Activated T-helper 2 cell treated with anti-CD3 and anti-CD28 coated beads, Interferon-gamma antibody, Interleukin-2, Interleukin-4, amounts not matched to agents 10 μg/mL and 5 μg/mL and 100 μg/mL, durations not matched to agents 14 hours and 24 hours and 36 hours (primary cell): ENCODE measurements at regions not wholly inside any gene's neighbourhood (a gene's known extent, or its start where the extent isn't known, plus 50 kb on each side); places are given as distances from the start of the nearest gene placed in this dataset.

Experiments used
- DNase-seq: peaks from one replicate; pipeline ENCODE4 v3.0.0; 2021; ENCODE audit warnings: low spot score
- H3K27ac Mint-ChIP-seq: one replicate; pipeline ENCODE4 v1.8.0; 2021; ENCODE audit warnings: mixed read lengths
- H3K27me3 Mint-ChIP-seq: one replicate; pipeline ENCODE4 v1.8.0; 2021; ENCODE audit warnings: low read depth, mixed read lengths
- H3K36me3 Mint-ChIP-seq: one replicate; pipeline ENCODE4 v1.8.0; 2021; ENCODE audit warnings: low read depth, mixed read lengths
- H3K4me1 Mint-ChIP-seq: one replicate; pipeline ENCODE4 v1.8.0; 2021; ENCODE audit warnings: low read depth, mixed read lengths
- H3K4me3 Mint-ChIP-seq: one replicate; pipeline ENCODE4 v1.8.0; 2021; ENCODE audit warnings: low read depth, mild to moderate bottlenecking, moderate library complexity, mixed read lengths
- H3K9me3 Mint-ChIP-seq: one replicate; pipeline ENCODE4 v1.8.0; 2021; ENCODE audit warnings: mixed read lengths
- intact Hi-C: fragments of 100-400 bp; cut with micrococcal nuclease; formaldehyde crosslinking; loops from one replicate; pipeline ENCODE4 v1.15.1; 2023

GRCh38 chr22:49270595-49271368, 556.9 kb downstream of the BRD1 start:
- no peak for DNase-seq
- intact Hi-C loops: no loop called here
- no peaks in the 10 kb centered on the region for H3K4me1 Mint-ChIP-seq
- H3K27ac Mint-ChIP-seq: no peak overlapping the region
- H3K27me3 Mint-ChIP-seq: peaks cover 8% of the 10 kb centered on the region
- H3K9me3 Mint-ChIP-seq: no peaks in the 10 kb centered on the region
- H3K36me3 Mint-ChIP-seq: no peaks in the 10 kb centered on the region
- H3K4me3 Mint-ChIP-seq: no peak overlapping the region

- H3K9me3 Mint-ChIP-seq: no peaks in the 10 kb centered on the region
- H3K4me3 Mint-ChIP-seq: no peak overlapping the region
- H3K4me1 Mint-ChIP-seq: no peaks in the 10 kb centered on the region
- no peak overlapping the region for H3K27ac Mint-ChIP-seq
- DNase-seq: no peak
- no peaks in the 10 kb centered on the region for H3K36me3 Mint-ChIP-seq
- intact Hi-C loops: no loop called here
- peaks cover 8% of the 10 kb centered on the region for H3K27me3 Mint-ChIP-seq
Measured at GRCh38 chr22:49269928-49270327, 557.7 kb downstream of the BRD1 start.

GRCh38 chr22:49269371-49269770, 558.3 kb downstream of the BRD1 start:
- Mint-ChIP-seq H3K4me3 (no peak overlapping the region), H3K9me3 (no peaks in the 10 kb centered on the region), H3K36me3 (no peaks in the 10 kb centered on the region), H3K27me3 (peaks cover 8% of the 10 kb centered on the region), H3K27ac (no peak overlapping the region), H3K4me1 (no peaks in the 10 kb centered on the region)
- no peak for DNase-seq
- intact Hi-C loops: no loop called here

GRCh38 chr22:49268924-49269323, 558.7 kb downstream of the BRD1 start:
- DNase-seq: no peak
- Mint-ChIP-seq H3K36me3 (no peaks in the 10 kb centered on the region), H3K4me3 (no peak overlapping the region), H3K27ac (no peak overlapping the region), H3K27me3 (peaks cover 8% of the 10 kb centered on the region), H3K4me1 (no peaks in the 10 kb centered on the region), H3K9me3 (no peaks in the 10 kb centered on the region)
- intact Hi-C loops: no loop called here

GRCh38 chr22:49267996-49268395, 559.7 kb downstream of the BRD1 start:
- no peaks in the 10 kb centered on the region for H3K36me3 Mint-ChIP-seq
- no peak for DNase-seq
- intact Hi-C loops: no loop called here
- H3K27ac Mint-ChIP-seq: no peak overlapping the region
- peaks cover 8% of the 10 kb centered on the region for H3K27me3 Mint-ChIP-seq
- no peaks in the 10 kb centered on the region for H3K9me3 Mint-ChIP-seq
- no peaks in the 10 kb centered on the region for H3K4me1 Mint-ChIP-seq
- no peak overlapping the region for H3K4me3 Mint-ChIP-seq

- intact Hi-C loops: no loop called here
- H3K9me3 Mint-ChIP-seq: no peaks in the 10 kb centered on the region
- no peaks in the 10 kb centered on the region for H3K36me3 Mint-ChIP-seq
- no peaks in the 10 kb centered on the region for H3K4me1 Mint-ChIP-seq
- H3K4me3 Mint-ChIP-seq: no peak overlapping the region
- peaks cover 8% of the 10 kb centered on the region for H3K27me3 Mint-ChIP-seq
- no peak for DNase-seq
- no peak overlapping the region for H3K27ac Mint-ChIP-seq
Measured at GRCh38 chr22:49266561-49267519, 560.8 kb downstream of the BRD1 start.

GRCh38 chr22:49264696-49265095, 563.0 kb downstream of the BRD1 start:
- H3K27me3 Mint-ChIP-seq: peaks cover 4% of the 10 kb centered on the region
- H3K27ac Mint-ChIP-seq: no peak overlapping the region
- no peak overlapping the region for H3K4me3 Mint-ChIP-seq
- no peaks in the 10 kb centered on the region for H3K36me3 Mint-ChIP-seq
- H3K9me3 Mint-ChIP-seq: no peaks in the 10 kb centered on the region
- H3K4me1 Mint-ChIP-seq: no peaks in the 10 kb centered on the region
- no peak for DNase-seq
- intact Hi-C loops: no loop called here

GRCh38 chr22:49263101-49263500, 564.6 kb downstream of the BRD1 start:
- Mint-ChIP-seq H3K27me3 (no peaks in the 10 kb centered on the region), H3K9me3 (no peaks in the 10 kb centered on the region), H3K4me1 (no peaks in the 10 kb centered on the region), H3K27ac (no peak overlapping the region), H3K36me3 (no peaks in the 10 kb centered on the region), H3K4me3 (no peak overlapping the region)
- intact Hi-C loops: no loop called here
- no peak for DNase-seq

GRCh38 chr22:49262167-49262566, 565.5 kb downstream of the BRD1 start:
- no peak for DNase-seq
- intact Hi-C loops: no loop called here
- H3K27me3 Mint-ChIP-seq: no peaks in the 10 kb centered on the region
- no peak overlapping the region for H3K27ac Mint-ChIP-seq
- H3K4me3 Mint-ChIP-seq: no peak overlapping the region
- no peaks in the 10 kb centered on the region for H3K9me3 Mint-ChIP-seq
- H3K4me1 Mint-ChIP-seq: no peaks in the 10 kb centered on the region
- no peaks in the 10 kb centered on the region for H3K36me3 Mint-ChIP-seq

GRCh38 chr22:49261616-49262015, 566.1 kb downstream of the BRD1 start:
- intact Hi-C loops: no loop called here
- no peaks in the 10 kb centered on the region for H3K36me3 Mint-ChIP-seq
- no peak overlapping the region for H3K27ac Mint-ChIP-seq
- H3K4me3 Mint-ChIP-seq: no peak overlapping the region
- no peaks in the 10 kb centered on the region for H3K9me3 Mint-ChIP-seq
- no peak for DNase-seq
- H3K27me3 Mint-ChIP-seq: no peaks in the 10 kb centered on the region
- no peaks in the 10 kb centered on the region for H3K4me1 Mint-ChIP-seq

GRCh38 chr22:49260681-49261580, 566.7 kb downstream of the BRD1 start:
- intact Hi-C loops: no loop called here
- Mint-ChIP-seq H3K27me3 (no peaks in the 10 kb centered on the region), H3K4me1 (no peaks in the 10 kb centered on the region), H3K9me3 (no peaks in the 10 kb centered on the region), H3K4me3 (no peak overlapping the region), H3K27ac (no peak overlapping the region), H3K36me3 (no peaks in the 10 kb centered on the region)
- DNase-seq: no peak

GRCh38 chr22:49259839-49260615, 567.6 kb downstream of the BRD1 start:
- H3K27me3 Mint-ChIP-seq: no peaks in the 10 kb centered on the region
- H3K4me1 Mint-ChIP-seq: no peaks in the 10 kb centered on the region
- no peak for DNase-seq

More at GRCh38 chr22:49259839-49260615, 567.6 kb downstream of the BRD1 start:
- no peak overlapping the region for H3K27ac Mint-ChIP-seq
- H3K9me3 Mint-ChIP-seq: no peaks in the 10 kb centered on the region
- intact Hi-C loops: no loop called here
- no peak overlapping the region for H3K4me3 Mint-ChIP-seq
- H3K36me3 Mint-ChIP-seq: no peaks in the 10 kb centered on the region
